ENCODE measurements at regions not wholly inside any gene's neighbourhood (a gene's known extent, or its start where the extent isn't known, plus 50 kb on each side); places are given as distances from the start of the nearest gene placed in this dataset.
"Not testable (repeated sequence)": the region's sequence is repeated elsewhere in the genome, so short reads cannot be mapped to it uniquely, and the experiment has no call there.

- H3K27ac ChIP-seq, result no peak overlapping the region
- intact Hi-C loops (cut with DNase I), result no loop called here
Observed at GRCh38 chr3:65145680-65146079, 457.9 kb upstream of the ADAMTS9 start.

GRCh38 chr3:65144791-65145351 is 457.1 kb upstream of the ADAMTS9 start:
- DNase-seq (no peak), ATAC-seq (no peak)
- no peak for TF ChIP-seq CTCF (IDR thresholded peaks at IDR 0.05)

More at GRCh38 chr3:65145680-65146079, 457.9 kb upstream of the ADAMTS9 start:
- WGBS, 3 donors, result 95 to 100% (median 96%) methylated on average over 1 of the region's 1 CpG
- DNase-seq (no peak), ATAC-seq (no peak)
- TF ChIP-seq CTCF (IDR thresholded peaks at IDR 0.05), result no peak
- no peaks in the 10 kb centered on the region for H3K36me3 ChIP-seq (ENCODE audit: insufficient read depth in 1 of 2, low read depth in 1 of 2)
- H3K27me3 ChIP-seq (ENCODE audit: insufficient read depth in 3 of 3, low read length in 2 of 3), result no peaks in the 10 kb centered on the region
- H3K4me1 ChIP-seq, result no peaks in the 10 kb centered on the region
- H3K9me3 ChIP-seq, result no peaks in the 10 kb centered on the region
- no peak overlapping the region for H3K4me3 ChIP-seq

GRCh38 chr3:65142456-65142855 is 454.7 kb upstream of the ADAMTS9 start:
- intact Hi-C loops (cut with DNase I), result no loop called here
- DNase-seq (no peak), ATAC-seq (no peak)
- Histone ChIP-seq H3K27me3 (ENCODE audit: insufficient read depth in 3 of 3, low read length in 2 of 3) (no peaks in the 10 kb centered on the region), H3K27ac (no peak overlapping the region), H3K4me3 (no peak overlapping the region), H3K36me3 (ENCODE audit: insufficient read depth in 1 of 2, low read depth in 1 of 2) (no peaks in the 10 kb centered on the region), H3K4me1 (no peaks in the 10 kb centered on the region), H3K9me3 (no peaks in the 10 kb centered on the region)
- TF ChIP-seq CTCF (IDR thresholded peaks at IDR 0.05), result no peak

More at GRCh38 chr3:65144791-65145351, 457.1 kb upstream of the ADAMTS9 start:
- Histone ChIP-seq H3K9me3 (no peaks in the 10 kb centered on the region), H3K36me3 (ENCODE audit: insufficient read depth in 1 of 2, low read depth in 1 of 2) (no peaks in the 10 kb centered on the region), H3K4me1 (no peaks in the 10 kb centered on the region), H3K27ac (no peak overlapping the region), H3K4me3 (no peak overlapping the region), H3K27me3 (ENCODE audit: insufficient read depth in 3 of 3, low read length in 2 of 3) (no peaks in the 10 kb centered on the region)
- intact Hi-C loops (cut with DNase I), result no loop called here

GRCh38 chr3:65138556-65138955 is 450.8 kb upstream of the ADAMTS9 start:
- intact Hi-C loops (cut with DNase I), result no loop called here
- no peak for TF ChIP-seq CTCF (IDR thresholded peaks at IDR 0.05)
- WGBS, 3 donors, result 81 to 88% (median 82%) methylated on average over 3 of the region's 3 CpGs
- no peak overlapping the region for H3K27ac ChIP-seq
- no peaks in the 10 kb centered on the region for H3K36me3 ChIP-seq (ENCODE audit: insufficient read depth in 1 of 2, low read depth in 1 of 2)
- H3K4me3 ChIP-seq, result no peak overlapping the region
- ATAC-seq (no peak), DNase-seq (no peak)
- H3K4me1 ChIP-seq, result no peaks in the 10 kb centered on the region
- no peaks in the 10 kb centered on the region for H3K27me3 ChIP-seq (ENCODE audit: insufficient read depth in 3 of 3, low read length in 2 of 3)
- H3K9me3 ChIP-seq, result no peaks in the 10 kb centered on the region

- intact Hi-C loops (cut with DNase I); H3K4me1 ChIP-seq; H3K4me3 ChIP-seq; H3K27ac ChIP-seq; ATAC-seq; H3K27me3 ChIP-seq (ENCODE audit: insufficient read depth in 3 of 3, low read length in 2 of 3); H3K9me3 ChIP-seq; DNase-seq; H3K36me3 ChIP-seq (ENCODE audit: insufficient read depth in 1 of 2, low read depth in 1 of 2): not testable (repeated sequence)
- 16 to 48% (median 28%) methylated on average over 3 of the region's 3 CpGs for WGBS, 3 donors
Observed at GRCh38 chr3:65133752-65134151, 446.0 kb upstream of the ADAMTS9 start.
